GM23338 (cell line): ENCODE measurements at regions not wholly inside any gene's neighbourhood (a gene's known extent, or its start where the extent isn't known, plus 50 kb on each side); places are given as distances from the start of the nearest gene placed in this dataset.

Source experiments
- ATAC-seq: fragments of 200-7000 bp; cut with Tn5 transposase; 3 replicates; pipeline ENCODE4 v1.9.1; 2020
- DNase-seq: peaks from one replicate; pipeline ENCODE4 v3.0.0-alpha.2; 2015; ENCODE audit warnings: low spot score
- H2AFZ ChIP-seq: fragments of 200-600 bp; sonication (generic); 2 replicates; pipeline ENCODE4 v1.8.0; 2016; ENCODE audit warnings: antibody characterized with exemption, mild to moderate bottlenecking, moderate library complexity
- H3F3A ChIP-seq: fragments of 200-600 bp; sonication (generic); replicated peaks from 2 replicates; pipeline ENCODE4 v1.8.0; 2017; ENCODE audit warnings: antibody characterized with exemption, mixed run types, low read depth
- H3K27ac ChIP-seq: fragments of 200-600 bp; sonication (generic); 2 replicates; pipeline ENCODE4 v1.6.1; 2016; ENCODE audit warnings: low read depth
- H3K27me3 ChIP-seq: fragments of 200-600 bp; sonication (generic); 2 replicates; pipeline ENCODE4 v1.8.0; 2016; ENCODE audit warnings: mild to moderate bottlenecking, mixed run types, moderate library complexity; ENCODE audit not compliant: insufficient read depth
- H3K36me3 ChIP-seq: fragments of 200-600 bp; sonication (generic); 2 replicates; pipeline ENCODE4 v1.8.0; 2016; ENCODE audit warnings: mild to moderate bottlenecking; ENCODE audit not compliant: insufficient read depth
- H3K4me1 ChIP-seq: fragments of 200-600 bp; sonication (generic); 2 replicates; pipeline ENCODE4 v1.8.0; 2016; ENCODE audit warnings: mild to moderate bottlenecking, moderate library complexity; ENCODE audit not compliant: insufficient read depth
- H3K4me2 ChIP-seq: fragments of 200-600 bp; sonication (generic); 2 replicates; pipeline ENCODE4 v1.7.1; 2017; ENCODE audit warnings: mixed run types
- H3K4me3 ChIP-seq: fragments of 200-600 bp; sonication (generic); 2 replicates; pipeline ENCODE4 v1.6.1; 2016; ENCODE audit warnings: mixed run types
- H3K79me2 ChIP-seq: fragments of 200-600 bp; sonication (generic); replicated peaks from 2 replicates; pipeline ENCODE4 v1.8.0; 2017; ENCODE audit warnings: mild to moderate bottlenecking; ENCODE audit not compliant: insufficient read depth
- H3K9me2 ChIP-seq: fragments of 200-600 bp; sonication (generic); 2 replicates; pipeline ENCODE4 v1.8.0; 2017; ENCODE audit not compliant: insufficient read depth
- H4K20me1 ChIP-seq: fragments of 200-600 bp; sonication (generic); replicated peaks from 2 replicates; pipeline ENCODE4 v1.8.0; 2017; ENCODE audit warnings: mild to moderate bottlenecking; ENCODE audit not compliant: insufficient read depth
- H3K27ac Mint-ChIP-seq: 2 replicates; pipeline ENCODE4 v1.8.0; 2020; ENCODE audit warnings: inconsistent platforms, mild to moderate bottlenecking, moderate library complexity, mixed read lengths
- H3K27me3 Mint-ChIP-seq: 3 replicates; pipeline ENCODE4 v1.8.0; 2022; ENCODE audit warnings: low read depth, mild to moderate bottlenecking, moderate library complexity, mixed read lengths, inconsistent platforms; ENCODE audit not compliant: insufficient read depth, poor library complexity
- H3K36me3 Mint-ChIP-seq: 3 replicates; pipeline ENCODE4 v1.8.0; 2021; ENCODE audit warnings: low read depth, mild to moderate bottlenecking, inconsistent platforms, moderate library complexity, mixed read lengths
- H3K4me1 Mint-ChIP-seq: 3 replicates; pipeline ENCODE4 v1.8.0; 2020; ENCODE audit warnings: mild to moderate bottlenecking, inconsistent platforms, mixed read lengths
- H3K4me3 Mint-ChIP-seq: 3 replicates; pipeline ENCODE4 v1.8.0; 2021; ENCODE audit warnings: moderate library complexity, mild to moderate bottlenecking, inconsistent platforms, mixed read lengths
- H3K9me3 Mint-ChIP-seq: 3 replicates; pipeline ENCODE4 v1.8.0; 2020; ENCODE audit warnings: moderate library complexity, mild to moderate bottlenecking, inconsistent platforms, mixed read lengths
- CREB1 ChIP-seq: fragments of 250-450 bp; sonication (Bioruptor Pico); IDR thresholded peaks from 2 replicates; pipeline ENCODE4 v1.5.0; 2020; ENCODE audit warnings: low read depth, mild to moderate bottlenecking, moderate library complexity
- CTCF ChIP-seq, 2 experiments: fragments of 200-600 bp in 1 of 2; sonication (generic) in 1 of 2; conservative IDR thresholded peaks; 2 replicates each; pipeline versions ENCODE4 v1.5.1 to v1.6.1; 2016 to 2017; ENCODE audit warnings: antibody characterized with exemption in 2 of 2, low read depth in 2 of 2, mild to moderate bottlenecking in 2 of 2, moderate library complexity in 1 of 2
- ETS1 ChIP-seq: IDR thresholded peaks from 2 replicates; pipeline ENCODE4 v1.6.1; 2016; ENCODE audit warnings: antibody characterized with exemption
- EZH2 ChIP-seq: fragments of 200-600 bp; sonication (generic); IDR thresholded peaks from one replicate; pipeline ENCODE4 v1.8.0; 2017; ENCODE audit warnings: antibody characterized with exemption, mild to moderate bottlenecking, low read depth; ENCODE audit not compliant: unreplicated experiment
- EZH2phosphoT487 ChIP-seq: fragments of 200-600 bp; sonication (generic); IDR thresholded peaks from one replicate; pipeline ENCODE4 v1.8.1; 2018; ENCODE audit warnings: antibody characterized with exemption; ENCODE audit not compliant: unreplicated experiment
- JUNB ChIP-seq: IDR thresholded peaks from one replicate; pipeline ENCODE4 v1.6.1; 2016; ENCODE audit warnings: antibody characterized with exemption; ENCODE audit not compliant: unreplicated experiment
- NANOG ChIP-seq: IDR thresholded peaks from 2 replicates; pipeline ENCODE4 v1.6.1; 2016; ENCODE audit warnings: antibody characterized with exemption, borderline replicate concordance
- STAT1 ChIP-seq: IDR thresholded peaks from one replicate; pipeline ENCODE4 v1.6.1; 2016; ENCODE audit warnings: antibody characterized with exemption; ENCODE audit not compliant: unreplicated experiment
- ZNF331 ChIP-seq: fragments of 250-450 bp; sonication (Bioruptor Pico); IDR thresholded peaks from 2 replicates; pipeline ENCODE4 v1.5.0; 2020; ENCODE audit warnings: low read depth, mild to moderate bottlenecking, moderate library complexity
- ZNF462 ChIP-seq: fragments of 250-450 bp; sonication (Bioruptor Pico); IDR thresholded peaks from 2 replicates; pipeline ENCODE4 v1.5.0; 2020; ENCODE audit warnings: mild to moderate bottlenecking, moderate library complexity

- TF ChIP-seq ZNF462 (CRISPR knock-in tag) (no peak), EZH2 (no peak), ZNF331 (CRISPR knock-in tag) (no peak), STAT1 (no peak)
Observed at GRCh38 chr2:6203291-6203959, 511.2 kb downstream of the SOX11 start (continued).

GRCh38 chr2:6206882-6207281 lies 514.7 kb downstream of the SOX11 start:
- H3K4me3 Mint-ChIP-seq, result no peak overlapping the region
- H3K4me1 ChIP-seq, result no peaks in the 10 kb centered on the region
- no peaks in the 10 kb centered on the region for H3K27me3 Mint-ChIP-seq
- ATAC-seq, result no peak
- H3K27me3 ChIP-seq, result no peaks in the 10 kb centered on the region
- no peaks in the 10 kb centered on the region for H3K4me1 Mint-ChIP-seq
- H3K79me2 ChIP-seq, result no peaks in the 10 kb centered on the region
- H3F3A ChIP-seq, result no peaks in the 10 kb centered on the region
- H3K9me3 Mint-ChIP-seq, result peaks cover 80% of the 10 kb centered on the region
- H4K20me1 ChIP-seq, result no peaks in the 10 kb centered on the region
- no peak overlapping the region for H3K27ac Mint-ChIP-seq
- DNase-seq, result no peak
- no peak overlapping the region for H3K4me2 ChIP-seq
- no peak overlapping the region for H3K27ac ChIP-seq
- no peak overlapping the region for H3K4me3 ChIP-seq
- H3K36me3 Mint-ChIP-seq, result no peaks in the 10 kb centered on the region; the same call in 1 of the 3 replicates
- H2AFZ ChIP-seq, result no peak overlapping the region
- no peaks in the 10 kb centered on the region for H3K9me2 ChIP-seq
- no peaks in the 10 kb centered on the region for H3K36me3 ChIP-seq
- TF ChIP-seq EZH2 (no peak), ZNF331 (CRISPR knock-in tag) (no peak), CREB1 (CRISPR knock-in tag) (no peak), STAT1 (no peak), NANOG (no peak), ETS1 (no peak), CTCF (conservative IDR thresholded peaks at IDR 0.05; ENCODE audit: low read depth in 2 of 2) (no peak), EZH2phosphoT487 (no peak), JUNB (no peak)
